Activated CD4-positive, alpha-beta T cell treated with anti-CD3 and anti-CD28 coated beads for 36 hours (primary cell): ENCODE measurements at regions not wholly inside any gene's neighbourhood (a gene's known extent, or its start where the extent isn't known, plus 50 kb on each side); places are given as distances from the start of the nearest gene placed in this dataset.

Experiments used
- ATAC-seq: fragments of 200-7000 bp; cut with Tn5 transposase; one replicate; pipeline ENCODE4 v1.10.0; 2021; ENCODE audit warnings: mild to moderate bottlenecking, moderate library complexity
- CTCF ChIA-PET: fragments of 350-600 bp; sonication (Branson Sonifier 250); formaldehyde crosslinking; loops from one replicate; lab custom pipeline; 2021; ENCODE audit warnings: antibody characterized with exemption; lab: Charles Lee
- POLR2A ChIA-PET: fragments of 350-600 bp; sonication (Branson Sonifier 250); formaldehyde crosslinking; loops from one replicate; lab custom pipeline; 2021; ENCODE audit warnings: antibody characterized with exemption, inconsistent platforms; lab: Charles Lee
- DNase-seq: peaks from one replicate; pipeline ENCODE4 v3.0.0-alpha.2; 2020
- H3K27ac Mint-ChIP-seq: one replicate; pipeline ENCODE4 v1.8.0; 2021; ENCODE audit warnings: mixed read lengths
- H3K27me3 Mint-ChIP-seq: one replicate; pipeline ENCODE4 v1.8.0; 2021; ENCODE audit warnings: mixed read lengths
- H3K36me3 Mint-ChIP-seq: one replicate; pipeline ENCODE4 v1.8.0; 2021; ENCODE audit warnings: low read depth, mixed read lengths
- H3K4me1 Mint-ChIP-seq: one replicate; pipeline ENCODE4 v1.8.0; 2021; ENCODE audit warnings: mixed read lengths
- H3K4me3 Mint-ChIP-seq: one replicate; pipeline ENCODE4 v1.8.0; 2021; ENCODE audit warnings: mild to moderate bottlenecking, moderate library complexity, mixed read lengths
- H3K9me3 Mint-ChIP-seq: one replicate; pipeline ENCODE4 v1.8.0; 2021; ENCODE audit warnings: low read depth, mixed read lengths
- intact Hi-C, 2 experiments: fragments of 100-400 bp; cut with DNase I in 1 of 2; cut with micrococcal nuclease in 1 of 2; formaldehyde crosslinking; loops; one replicate each; pipeline versions ENCODE4 v1.14.2 to v1.15.1; 2022 to 2024; cut with DNase I, micrococcal nuclease

DNA sequence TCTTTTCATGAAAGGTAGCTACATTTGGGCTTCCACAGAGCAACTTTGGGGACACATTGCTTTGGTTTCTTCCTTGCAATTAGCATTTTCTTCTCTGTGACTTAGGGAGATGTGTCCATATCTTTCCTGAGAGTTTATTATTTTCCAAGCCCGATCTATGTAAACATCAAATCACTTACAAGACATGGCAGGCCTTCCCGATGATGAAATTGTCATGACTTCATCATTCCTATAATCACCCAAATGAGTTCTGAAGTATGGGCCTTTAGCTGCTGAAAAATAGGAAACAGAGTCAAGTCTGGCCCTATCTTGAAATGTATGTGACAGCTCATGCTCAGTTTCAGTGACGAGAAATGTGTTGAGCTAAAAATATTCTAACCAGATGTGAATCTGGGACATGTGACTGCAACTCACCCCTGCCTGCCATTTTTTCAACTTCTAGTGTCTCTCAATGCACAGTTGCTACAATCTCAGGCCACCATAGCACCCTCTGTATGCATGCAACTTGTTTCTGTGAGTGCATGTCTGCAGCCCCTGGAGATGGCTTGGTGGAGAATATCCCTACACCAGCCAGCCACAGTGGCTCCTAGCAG is 199.6 kb upstream of the MAF start:
- peaks cover 5% of the 10 kb centered on the region for H3K27me3 Mint-ChIP-seq
- no peaks in the 10 kb centered on the region for H3K4me1 Mint-ChIP-seq
- no peak overlapping the region for H3K27ac Mint-ChIP-seq
- CTCF ChIA-PET: no interaction called here
- POLR2A ChIA-PET: no interaction called here
- H3K36me3 Mint-ChIP-seq: no peaks in the 10 kb centered on the region
- H3K4me3 Mint-ChIP-seq: no peak overlapping the region
- no peak for DNase-seq
- intact Hi-C loops: no loop called here
- ATAC-seq: no peak
- no peaks in the 10 kb centered on the region for H3K9me3 Mint-ChIP-seq

DNA sequence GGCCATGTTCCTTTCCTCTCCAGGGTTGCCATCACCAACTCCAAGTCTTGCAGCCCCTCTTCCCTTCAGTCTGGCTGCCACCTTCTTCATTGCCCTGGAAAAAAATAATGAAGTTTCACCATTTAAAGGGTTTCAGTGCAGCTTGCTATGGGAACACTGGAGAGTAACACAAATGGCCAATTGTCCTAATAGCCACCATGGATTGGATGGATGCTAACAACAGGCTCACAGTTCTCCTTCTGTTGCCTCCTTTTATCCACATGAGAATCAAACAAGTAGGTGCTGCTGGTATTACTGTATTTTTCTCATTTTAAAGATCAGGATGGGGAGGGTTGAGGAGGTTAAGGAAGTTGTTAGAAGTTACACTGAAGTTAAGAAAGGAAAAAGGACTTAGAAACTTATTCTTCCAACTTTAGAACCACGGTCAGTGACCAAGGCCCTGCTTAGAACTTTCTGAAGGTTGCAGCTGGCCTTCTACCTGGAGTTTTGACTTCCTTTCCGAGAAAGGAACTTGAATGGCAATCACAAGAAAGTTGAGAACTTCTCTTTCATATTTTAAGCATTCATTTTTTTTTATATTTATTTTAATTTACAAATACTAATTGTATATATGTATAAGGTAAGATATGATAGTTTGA is 198.0 kb upstream of the MAF start:
- DNase-seq: no peak

GRCh38 chr16:79797486-79797885 is 196.9 kb upstream of the MAF start:
- DNase-seq (no peak), ATAC-seq (no peak)
- H3K27me3 Mint-ChIP-seq: peaks cover 6% of the 10 kb centered on the region
- H3K27ac Mint-ChIP-seq: no peak overlapping the region
- H3K4me3 Mint-ChIP-seq: no peak overlapping the region
- no peaks in the 10 kb centered on the region for H3K9me3 Mint-ChIP-seq
- intact Hi-C loops: no loop called here
- ChIA-PET POLR2A (no interaction called here), CTCF (interaction anchor here (0.8 kb wide), 1 partner anchor 92 kb away, joined by 3 read pairs; no protein-coding TSS in a partner anchor)
- H3K36me3 Mint-ChIP-seq: no peaks in the 10 kb centered on the region
- no peaks in the 10 kb centered on the region for H3K4me1 Mint-ChIP-seq

More for the DNA sequence above, 198.0 kb upstream of the MAF start:
- Mint-ChIP-seq H3K27me3 (peaks cover 5% of the 10 kb centered on the region), H3K9me3 (no peaks in the 10 kb centered on the region), H3K4me1 (no peaks in the 10 kb centered on the region), H3K4me3 (no peak overlapping the region), H3K27ac (no peak overlapping the region), H3K36me3 (no peaks in the 10 kb centered on the region)
- ATAC-seq: no peak
- intact Hi-C loops: no loop called here
- CTCF ChIA-PET: interaction anchor here (0.8 kb wide), 1 partner anchor 91 kb away, joined by 3 read pairs; no protein-coding TSS in a partner anchor
- POLR2A ChIA-PET: no interaction called here

GRCh38 chr16:79795556-79795955 is 195.0 kb upstream of the MAF start:
- intact Hi-C loops: no loop called here
- Mint-ChIP-seq H3K9me3 (no peaks in the 10 kb centered on the region), H3K4me3 (no peak overlapping the region), H3K36me3 (no peaks in the 10 kb centered on the region), H3K27me3 (peaks cover 5% of the 10 kb centered on the region), H3K4me1 (no peaks in the 10 kb centered on the region), H3K27ac (no peak overlapping the region)
- no peak for ATAC-seq
- no peak for DNase-seq
- POLR2A ChIA-PET: no interaction called here
- CTCF ChIA-PET: no interaction called here

DNA sequence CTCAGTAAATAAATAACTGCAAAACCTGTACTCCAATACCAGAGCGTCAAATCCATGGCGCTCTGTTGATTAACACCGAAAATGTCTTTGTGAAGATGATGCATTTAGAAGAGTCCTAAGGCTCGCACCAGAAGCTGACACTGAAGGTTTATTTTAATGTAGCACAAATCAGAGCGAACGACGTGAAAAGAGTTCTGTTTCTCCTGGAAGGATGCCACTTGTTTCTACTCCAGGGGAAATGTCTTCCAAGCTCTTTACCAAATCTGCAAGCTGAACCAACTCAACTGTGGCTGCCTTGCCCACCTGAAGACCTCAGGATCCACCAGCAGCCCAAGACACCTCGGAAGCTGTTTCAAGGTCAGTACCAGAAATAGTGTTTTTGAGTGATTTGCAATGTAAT is 194.4 kb upstream of the MAF start:
- no peaks in the 10 kb centered on the region for H3K36me3 Mint-ChIP-seq
- no peak overlapping the region for H3K4me3 Mint-ChIP-seq
- no peaks in the 10 kb centered on the region for H3K9me3 Mint-ChIP-seq
- DNase-seq (no peak), ATAC-seq (no peak)
- no peaks in the 10 kb centered on the region for H3K4me1 Mint-ChIP-seq
- POLR2A ChIA-PET: no interaction called here
- intact Hi-C loops: no loop called here
- CTCF ChIA-PET: no interaction called here
- H3K27me3 Mint-ChIP-seq: peaks cover 5% of the 10 kb centered on the region
- no peak overlapping the region for H3K27ac Mint-ChIP-seq

GRCh38 chr16:79792664-79793351 is 192.3 kb upstream of the MAF start:
- ChIA-PET CTCF (no interaction called here), POLR2A (no interaction called here)
- ATAC-seq (no peak), DNase-seq (no peak)
- Mint-ChIP-seq H3K36me3 (no peaks in the 10 kb centered on the region), H3K4me1 (no peaks in the 10 kb centered on the region), H3K27ac (no peak overlapping the region), H3K4me3 (no peak overlapping the region), H3K27me3 (peaks cover 2% of the 10 kb centered on the region), H3K9me3 (no peaks in the 10 kb centered on the region)
- intact Hi-C loops: no loop called here

DNA sequence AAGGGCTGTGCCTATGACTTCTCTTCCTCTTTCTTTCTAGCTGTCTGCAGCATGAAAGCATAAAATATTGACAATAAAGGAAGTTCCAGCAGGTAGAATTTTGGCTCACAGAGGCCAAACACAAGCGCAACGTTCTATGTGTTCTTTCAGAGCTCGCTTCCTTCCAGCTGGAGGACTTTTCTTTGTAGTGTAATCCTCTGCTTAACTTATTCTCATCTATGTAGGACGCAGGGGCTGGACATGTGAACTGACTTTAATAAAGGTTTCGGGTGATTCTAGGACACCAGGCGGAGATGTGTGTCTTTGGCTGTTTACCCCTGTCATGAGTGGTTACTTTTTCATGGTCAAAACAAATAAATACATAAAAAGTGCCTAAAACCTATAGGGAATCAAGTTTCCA is 191.5 kb upstream of the MAF start:
- intact Hi-C loops: no loop called here
- Mint-ChIP-seq H3K9me3 (no peaks in the 10 kb centered on the region), H3K4me3 (no peak overlapping the region), H3K27me3 (peaks cover 2% of the 10 kb centered on the region), H3K36me3 (no peaks in the 10 kb centered on the region), H3K27ac (no peak overlapping the region), H3K4me1 (no peaks in the 10 kb centered on the region)
- CTCF ChIA-PET: no interaction called here
- POLR2A ChIA-PET: no interaction called here
- no peak for ATAC-seq
- no peak for DNase-seq

DNA sequence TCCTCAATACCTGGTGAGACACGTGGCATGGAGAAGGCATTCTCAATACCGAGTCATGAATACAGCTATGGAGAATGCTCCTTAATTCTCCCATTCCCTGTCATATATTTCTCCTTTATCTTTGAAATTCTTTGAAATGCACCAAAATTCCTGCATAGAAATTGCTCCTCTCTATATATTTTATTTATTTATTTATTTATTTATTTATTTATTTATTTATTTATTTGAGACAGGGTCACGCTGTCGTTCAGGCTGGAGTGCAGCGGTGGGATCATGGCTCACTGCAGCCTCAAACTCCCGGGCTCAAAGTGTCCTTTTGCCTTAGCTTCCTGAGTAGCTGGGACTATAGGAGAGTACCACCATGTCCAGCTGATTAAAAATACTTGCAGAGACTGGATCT is 190.3 kb upstream of the MAF start:
- Mint-ChIP-seq H3K27me3 (peaks cover 2% of the 10 kb centered on the region), H3K4me3 (no peak overlapping the region), H3K9me3 (no peaks in the 10 kb centered on the region), H3K27ac (no peak overlapping the region), H3K4me1 (no peaks in the 10 kb centered on the region), H3K36me3 (no peaks in the 10 kb centered on the region)
- ChIA-PET CTCF (no interaction called here), POLR2A (no interaction called here)
- DNase-seq (no peak), ATAC-seq (no peak)
- intact Hi-C loops: no loop called here

- Mint-ChIP-seq H3K4me3 (no peak overlapping the region), H3K4me1 (no peaks in the 10 kb centered on the region)
Observed at GRCh38 chr16:79788949-79789348, 188.4 kb upstream of the MAF start.

DNA sequence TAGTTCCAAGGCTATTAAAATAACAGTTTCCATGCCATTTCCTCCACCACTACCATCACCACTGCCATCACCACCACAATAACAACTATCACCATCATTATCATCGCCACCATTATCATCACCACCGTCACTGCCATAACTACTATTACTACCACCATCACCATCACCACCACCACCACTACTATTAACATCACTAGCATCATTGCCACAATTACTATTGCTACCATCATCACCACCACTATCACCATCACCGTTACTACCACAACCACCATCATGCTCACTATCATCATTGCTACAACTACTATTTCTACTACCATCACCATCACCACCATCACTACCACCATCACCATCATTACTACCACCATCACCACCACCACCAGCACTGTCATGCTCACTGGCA is 185.9 kb upstream of the MAF start:
- ATAC-seq (no peak), DNase-seq (no peak)
- intact Hi-C loops: no loop called here
- Mint-ChIP-seq H3K27ac (no peak overlapping the region), H3K36me3 (no peaks in the 10 kb centered on the region), H3K9me3 (no peaks in the 10 kb centered on the region), H3K4me1 (no peaks in the 10 kb centered on the region), H3K27me3 (no peaks in the 10 kb centered on the region), H3K4me3 (no peak overlapping the region)
- ChIA-PET CTCF (no interaction called here), POLR2A (no interaction called here)

More at GRCh38 chr16:79788949-79789348, 188.4 kb upstream of the MAF start:
- ATAC-seq (no peak), DNase-seq (no peak)
- POLR2A ChIA-PET: no interaction called here
- H3K36me3 Mint-ChIP-seq: no peaks in the 10 kb centered on the region
- peaks cover 2% of the 10 kb centered on the region for H3K27me3 Mint-ChIP-seq
- no peaks in the 10 kb centered on the region for H3K9me3 Mint-ChIP-seq
- CTCF ChIA-PET: no interaction called here
- no peak overlapping the region for H3K27ac Mint-ChIP-seq
- intact Hi-C loops: no loop called here

DNA sequence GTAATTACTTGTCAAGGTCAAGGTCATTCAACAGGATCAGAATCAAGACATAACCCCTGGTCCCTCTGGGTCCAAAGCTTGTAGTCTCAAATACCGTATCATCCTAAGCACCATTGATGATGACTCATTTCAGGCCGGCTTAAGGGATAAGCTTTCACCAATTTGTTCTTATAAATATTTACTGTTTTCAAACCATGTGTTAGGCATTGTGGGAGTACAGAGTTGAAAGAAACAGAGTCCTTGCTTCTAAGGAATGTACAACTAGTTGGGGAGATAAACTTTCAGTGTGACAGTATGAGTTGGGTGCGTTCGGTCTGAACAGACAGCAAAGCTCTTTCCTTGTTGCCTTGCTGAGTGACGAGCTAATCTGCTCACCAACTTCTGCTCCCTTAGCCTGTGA is 183.5 kb upstream of the MAF start:
- Mint-ChIP-seq H3K4me3 (no peak overlapping the region), H3K9me3 (no peaks in the 10 kb centered on the region), H3K27me3 (peaks cover 2% of the 10 kb centered on the region), H3K36me3 (no peaks in the 10 kb centered on the region), H3K27ac (no peak overlapping the region), H3K4me1 (no peaks in the 10 kb centered on the region)
- intact Hi-C loops: no loop called here
- DNase-seq: no peak
- POLR2A ChIA-PET: no interaction called here
- no peak for ATAC-seq
- CTCF ChIA-PET: interaction anchor here (0.8 kb wide), 1 partner anchor 22 kb away, joined by 4 read pairs; no protein-coding TSS in a partner anchor

DNA sequence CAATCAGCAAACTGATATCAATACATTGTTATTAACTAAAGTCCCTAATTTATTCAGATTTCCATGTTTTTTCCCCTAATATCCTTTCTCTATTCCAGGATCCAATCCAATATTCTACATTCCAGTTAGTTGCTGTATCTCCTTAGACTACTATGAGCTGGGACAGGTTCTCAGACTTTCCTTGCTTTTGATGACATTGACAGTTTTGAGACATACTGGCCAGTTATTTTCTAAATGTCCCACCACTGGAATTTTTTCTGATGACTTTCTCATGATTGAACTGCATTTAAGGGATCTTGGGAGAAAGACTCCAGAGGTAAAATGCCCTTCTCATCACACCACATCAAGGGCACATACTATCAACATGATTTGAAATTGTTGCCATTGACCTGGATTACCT is 177.1 kb upstream of the MAF start:
- Mint-ChIP-seq H3K4me3 (no peak overlapping the region), H3K4me1 (no peaks in the 10 kb centered on the region), H3K36me3 (no peaks in the 10 kb centered on the region), H3K27ac (no peak overlapping the region), H3K9me3 (no peaks in the 10 kb centered on the region), H3K27me3 (peaks cover 8% of the 10 kb centered on the region)
- CTCF ChIA-PET: no interaction called here
- intact Hi-C loops: loop anchor here in 1 of 2 experiments (10.0 kb wide), 1 partner anchor 693 kb away; no protein-coding TSS in a partner anchor
- POLR2A ChIA-PET: no interaction called here
- DNase-seq: no peak
- ATAC-seq: no peak
